ENCODE measurements at regions not wholly inside any gene's neighbourhood (a gene's known extent, or its start where the extent isn't known, plus 50 kb on each side); places are given as distances from the start of the nearest gene placed in this dataset.

DNA sequence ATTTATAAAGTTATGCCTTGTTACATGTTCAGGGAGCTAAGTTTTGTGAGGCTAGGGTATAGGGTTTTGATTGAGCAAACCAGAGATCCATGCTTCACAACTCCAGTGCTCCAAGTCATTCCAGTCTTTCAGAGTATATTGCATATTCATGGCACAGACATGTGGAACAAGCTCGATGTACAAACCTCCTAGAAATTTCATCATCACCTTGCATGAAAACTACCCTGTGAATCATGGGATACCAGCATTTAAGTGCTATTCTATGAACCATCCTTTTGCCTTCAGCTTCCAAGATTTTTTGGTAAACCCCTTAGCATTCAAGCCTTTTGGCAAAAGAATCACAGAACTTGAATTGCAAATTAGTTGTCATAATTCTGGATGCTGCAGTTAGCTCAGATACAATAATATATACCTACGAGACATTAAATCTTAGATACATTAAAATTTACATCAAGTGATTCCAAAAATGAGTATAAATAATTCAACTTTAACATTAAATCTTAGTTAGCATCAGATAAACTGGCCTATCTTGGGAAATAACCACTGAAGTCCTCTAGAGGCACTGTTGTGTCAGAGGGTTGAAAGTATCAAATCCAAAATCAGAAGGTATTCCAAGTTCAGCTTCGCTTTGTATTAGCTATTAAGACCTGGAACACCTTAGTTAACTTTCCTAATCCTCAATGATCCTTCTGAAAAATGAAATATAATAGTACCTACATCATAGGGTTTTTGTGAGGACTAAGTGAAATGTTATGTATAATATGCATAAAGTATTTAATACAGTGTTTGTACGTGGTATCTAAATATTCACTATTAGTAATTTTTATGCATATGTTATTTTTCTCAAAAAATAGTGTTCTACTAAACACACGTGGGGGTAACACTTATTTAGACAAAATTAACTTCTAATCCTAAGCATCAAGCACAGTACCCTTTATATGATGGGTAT, 55.5 kb upstream of the CABCOCO1 start:
- Histone ChIP-seq H3K9me1 (replicated peaks; ENCODE audit: control insufficient read depth, extremely low read depth, insufficient read depth, low read length) (no peaks in the 10 kb centered on the region), H2AFZ (ENCODE audit: low read depth, low read length) (no peak overlapping the region), H4K20me1 (replicated peaks; ENCODE audit: control insufficient read depth, extremely low read depth, insufficient read depth, low read length) (no peaks in the 10 kb centered on the region), H3K27me3 (ENCODE audit: control insufficient read depth in 2 of 2, insufficient read depth in 2 of 2, low read length in 2 of 2) (no peaks in the 10 kb centered on the region), H3K27ac (ENCODE audit: insufficient read depth, low read depth, low read length) (no peak overlapping the region), H3K36me3 (ENCODE audit: control insufficient read depth in 2 of 2, extremely low read depth in 1 of 2, insufficient read depth in 2 of 2, low read length in 2 of 2) (no peaks in the 10 kb centered on the region), H3K9me3 (replicated peaks; ENCODE audit: control insufficient read depth, insufficient read depth, low read length) (no peaks in the 10 kb centered on the region), H3K4me1 (ENCODE audit: control insufficient read depth, extremely low read depth, insufficient read depth, low read length) (peaks cover 2% of the 10 kb centered on the region), H3K4me2 (ENCODE audit: insufficient read depth, low read length) (no peak overlapping the region), H3K4me3 (replicated peaks in 1 of 3; ENCODE audit: insufficient read depth in 1 of 3, low read depth in 1 of 3, low read length in 3 of 3) (no peak overlapping the region), H3K79me2 (ENCODE audit: control insufficient read depth, insufficient read depth, low read length) (no peaks in the 10 kb centered on the region), H3K9ac (replicated peaks; ENCODE audit: extremely low read depth, insufficient read depth, low read length) (no peak overlapping the region)
- dilution Hi-C loops (cut with MboI; ENCODE audit: extremely low pct_ligation_motif_present, low sequenced_read_pairs) (no loop called here), intact Hi-C loops (cut with micrococcal nuclease) (loop anchor here (1.0 kb wide), 1 partner anchor 126 kb away; no protein-coding TSS in a partner anchor)
- DNase-seq (ENCODE audit: low read depth, low spot score) (peak; percentile 19), FAIRE-seq (peak; percentile 55)
- ChIA-PET CTCF (interaction anchor here (1.1 to 1.7 kb wide), 8 partner anchors 11 to 787 kb away, joined by 3 to 16 read pairs (median 4); no protein-coding TSS in a partner anchor), POLR2A (no interaction called here)
- no TSS peak for BruUV-seq (replicated peaks)
- TF ChIP-seq POLR2A (IDR thresholded peaks at IDR 0.05; ENCODE audit: low read depth, low read length): no peak
- TF ChIP-seq, protein P1, sequence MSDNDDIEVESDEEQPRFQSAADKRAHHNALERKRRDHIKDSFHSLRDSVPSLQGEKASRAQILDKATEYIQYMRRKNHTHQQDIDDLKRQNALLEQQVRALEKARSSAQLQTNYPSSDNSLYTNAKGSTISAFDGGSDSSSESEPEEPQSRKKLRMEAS (IDR thresholded peaks at IDR 0.05; ENCODE audit: insufficient read depth, insufficient read length): no peak
- TF ChIP-seq GATA2 (IDR thresholded peaks at IDR 0.05; ENCODE audit: insufficient read depth, insufficient read length, low read depth, low read length): no peak
- no peak for TF ChIP-seq EZH2 (IDR thresholded peaks at IDR 0.05; ENCODE audit: borderline replicate concordance, low read depth, low read length, severe bottlenecking)
- no peak for TF ChIP-seq JUN (IDR thresholded peaks at IDR 0.05; ENCODE audit: borderline replicate concordance, insufficient read depth, insufficient read length, low read depth)
- TF ChIP-seq POLR2AphosphoS5 (IDR thresholded peaks at IDR 0.05; ENCODE audit: insufficient read depth, low read depth, low read length): no peak
- TF ChIP-seq, protein P2, sequence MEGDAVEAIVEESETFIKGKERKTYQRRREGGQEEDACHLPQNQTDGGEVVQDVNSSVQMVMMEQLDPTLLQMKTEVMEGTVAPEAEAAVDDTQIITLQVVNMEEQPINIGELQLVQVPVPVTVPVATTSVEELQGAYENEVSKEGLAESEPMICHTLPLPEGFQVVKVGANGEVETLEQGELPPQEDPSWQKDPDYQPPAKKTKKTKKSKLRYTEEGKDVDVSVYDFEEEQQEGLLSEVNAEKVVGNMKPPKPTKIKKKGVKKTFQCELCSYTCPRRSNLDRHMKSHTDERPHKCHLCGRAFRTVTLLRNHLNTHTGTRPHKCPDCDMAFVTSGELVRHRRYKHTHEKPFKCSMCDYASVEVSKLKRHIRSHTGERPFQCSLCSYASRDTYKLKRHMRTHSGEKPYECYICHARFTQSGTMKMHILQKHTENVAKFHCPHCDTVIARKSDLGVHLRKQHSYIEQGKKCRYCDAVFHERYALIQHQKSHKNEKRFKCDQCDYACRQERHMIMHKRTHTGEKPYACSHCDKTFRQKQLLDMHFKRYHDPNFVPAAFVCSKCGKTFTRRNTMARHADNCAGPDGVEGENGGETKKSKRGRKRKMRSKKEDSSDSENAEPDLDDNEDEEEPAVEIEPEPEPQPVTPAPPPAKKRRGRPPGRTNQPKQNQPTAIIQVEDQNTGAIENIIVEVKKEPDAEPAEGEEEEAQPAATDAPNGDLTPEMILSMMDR (IDR thresholded peaks at IDR 0.05; ENCODE audit: extremely low read depth in 1 of 2, insufficient read depth in 1 of 2, low read depth in 1 of 2, low read length in 2 of 2): peak; percentile 25 to 32
- TF ChIP-seq FOS (IDR thresholded peaks at IDR 0.05; ENCODE audit: borderline replicate concordance, insufficient read depth, low read length): no peak
